Large intestine (tissue), 3 donors: ENCODE measurements at regions not wholly inside any gene's neighbourhood (a gene's known extent, or its start where the extent isn't known, plus 50 kb on each side); places are given as distances from the start of the nearest gene placed in this dataset.

Experiments
- DNase-seq, 2 donors: peaks; one replicate each; pipeline versions ENCODE4 v3.0.0 to v3.0.0-alpha.2; 2013
- H3K27ac ChIP-seq: one replicate; pipeline ENCODE4 v1.5.1; 2013; ENCODE audit warnings: low read length
- H3K27me3 ChIP-seq: 2 replicates; pipeline ENCODE4 v1.6.1; 2013; ENCODE audit warnings: low read length; ENCODE audit not compliant: control insufficient read depth, insufficient read depth
- H3K36me3 ChIP-seq: 2 replicates; pipeline ENCODE4 v1.6.1; 2013; ENCODE audit warnings: low read length; ENCODE audit not compliant: control insufficient read depth, insufficient read depth
- H3K4me1 ChIP-seq: one replicate; pipeline ENCODE4 v1.6.1; 2013; ENCODE audit warnings: low read length; ENCODE audit not compliant: control insufficient read depth, insufficient read depth
- H3K4me3 ChIP-seq: one replicate; pipeline ENCODE4 v1.5.1; 2013; ENCODE audit warnings: low read length
- H3K9me3 ChIP-seq: one replicate; pipeline ENCODE4 v1.6.1; 2013; ENCODE audit warnings: mild to moderate bottlenecking, low read depth, low read length, moderate library complexity; ENCODE audit not compliant: control insufficient read depth
- WGBS: methylation state at CpG from one replicate; pipeline ENCODE4 v1.1.5; 2013; ENCODE audit warnings: low lambda C conversion rate; ENCODE audit not compliant: insufficient coverage; 5-methylcytosine and 5-hydroxymethylcytosine counted together

DNA sequence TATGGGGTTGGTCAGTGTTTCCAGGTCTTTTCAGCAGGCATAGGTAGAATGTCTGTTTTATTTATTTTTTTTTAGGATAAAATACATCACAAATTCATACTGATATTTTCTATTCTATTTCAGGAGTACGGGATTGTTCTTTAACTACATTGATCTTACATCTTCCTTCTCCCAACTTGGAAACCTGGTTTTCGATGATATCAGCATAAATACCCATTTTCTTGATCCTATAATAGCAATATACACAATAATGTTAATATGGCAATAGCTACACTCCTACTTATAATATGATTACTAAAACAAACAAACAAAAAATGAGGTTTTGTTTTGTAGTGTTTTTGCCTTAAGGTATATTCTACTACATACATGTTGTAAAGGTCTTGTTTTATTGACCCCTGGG lies 962.4 kb upstream of the GOT2 start:
- no peak for DNase-seq
- Histone ChIP-seq H3K4me3 (no peak overlapping the region), H3K27ac (no peak overlapping the region), H3K36me3 (no peaks in the 10 kb centered on the region), H3K4me1 (no peaks in the 10 kb centered on the region), H3K27me3 (no peaks in the 10 kb centered on the region), H3K9me3 (no peaks in the 10 kb centered on the region)
- no CpG with 5 or more reads among the region's 2 CpGs for WGBS

DNA sequence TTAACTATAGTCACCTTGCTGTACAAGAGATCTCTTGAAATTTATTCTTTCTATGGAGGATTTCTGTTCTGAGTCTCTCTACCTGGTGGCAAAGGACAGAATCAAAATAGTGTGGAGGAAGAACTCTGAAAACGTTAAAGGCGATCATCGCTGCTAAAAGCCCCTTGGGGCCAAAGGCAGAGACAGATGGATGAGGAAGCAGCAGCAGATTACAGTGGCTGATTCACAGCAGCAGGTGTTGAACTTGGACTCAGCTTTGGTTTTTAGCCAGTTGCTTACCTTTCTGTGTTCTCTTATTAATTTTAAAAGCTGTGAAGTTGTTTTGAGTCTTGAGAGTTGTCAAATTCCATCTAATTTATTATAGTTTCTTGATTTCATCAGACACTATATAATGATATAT lies 956.1 kb upstream of the GOT2 start:
- Histone ChIP-seq H3K36me3 (no peaks in the 10 kb centered on the region), H3K4me1 (no peaks in the 10 kb centered on the region), H3K9me3 (no peaks in the 10 kb centered on the region), H3K4me3 (no peak overlapping the region), H3K27me3 (no peaks in the 10 kb centered on the region), H3K27ac (no peak overlapping the region)
- no peak for DNase-seq
- WGBS: 79% methylated on average over 2 of the region's 3 CpGs

DNA sequence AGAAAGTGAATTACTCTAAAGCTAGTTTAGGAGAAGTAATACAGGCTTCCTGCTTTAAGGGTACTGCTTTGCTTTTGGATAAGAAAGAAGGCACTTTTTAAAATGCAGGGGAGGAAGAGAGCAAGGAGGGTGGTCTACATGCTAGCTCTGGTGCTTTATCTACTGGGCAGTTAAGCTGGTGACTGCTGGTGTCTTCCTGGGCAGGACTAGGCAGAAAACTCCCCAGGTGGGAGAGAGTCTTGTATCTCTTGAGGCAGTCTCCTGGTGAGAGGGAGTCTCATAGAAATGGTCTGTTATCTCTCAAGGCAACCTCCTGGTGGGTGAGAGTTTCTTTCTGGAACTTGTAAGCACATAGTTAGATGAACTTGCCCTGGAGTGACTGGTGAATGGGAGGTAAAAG lies 953.9 kb upstream of the GOT2 start:
- Histone ChIP-seq H3K27me3 (no peaks in the 10 kb centered on the region), H3K36me3 (no peaks in the 10 kb centered on the region), H3K9me3 (no peaks in the 10 kb centered on the region), H3K4me1 (no peaks in the 10 kb centered on the region), H3K27ac (no peak overlapping the region), H3K4me3 (no peak overlapping the region)
- DNase-seq: no peak

DNA sequence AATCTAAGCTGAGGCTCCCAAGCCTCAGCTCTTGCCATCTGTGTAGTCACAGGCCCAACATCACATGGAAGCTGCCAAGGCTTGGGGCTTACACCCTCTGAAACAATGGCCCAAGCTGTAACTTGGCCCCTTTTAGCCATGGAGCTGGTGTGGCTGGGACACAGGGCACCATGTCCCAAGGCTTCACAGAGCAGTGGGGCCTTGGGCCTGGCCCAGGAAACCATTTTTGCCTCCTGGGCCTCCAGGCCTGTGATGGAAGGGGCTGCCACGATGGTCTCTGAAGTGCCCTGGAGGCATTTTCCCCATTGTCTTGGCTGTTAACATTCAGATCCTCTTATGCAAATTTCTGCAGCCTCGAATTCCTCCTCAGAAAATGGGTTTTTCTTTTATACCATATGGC lies 952.3 kb upstream of the GOT2 start:
- DNase-seq: no peak
- no peaks in the 10 kb centered on the region for H3K36me3 ChIP-seq

DNA sequence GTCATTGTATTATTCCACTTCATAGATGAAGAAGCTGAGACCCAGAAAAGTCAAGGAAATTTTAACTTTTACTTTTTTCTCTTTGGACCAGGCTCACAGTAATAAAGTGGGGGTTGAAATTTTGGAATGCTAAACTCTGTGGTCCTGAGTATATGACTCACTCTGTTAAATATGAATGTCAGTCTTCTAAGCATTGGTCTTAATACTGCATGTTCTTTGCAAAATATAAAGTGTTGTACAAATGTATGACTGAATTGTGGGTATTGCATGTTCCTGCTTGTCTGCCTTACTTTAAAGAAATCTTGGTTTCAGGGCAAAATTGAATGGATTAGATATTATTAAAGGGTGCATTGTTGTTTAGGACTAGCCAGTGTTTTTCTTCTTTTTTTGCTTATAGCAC lies 950.8 kb upstream of the GOT2 start:
- H3K4me3 ChIP-seq: no peak overlapping the region
- no peaks in the 10 kb centered on the region for H3K27me3 ChIP-seq
- no peak for DNase-seq
- H3K4me1 ChIP-seq: no peaks in the 10 kb centered on the region
- H3K9me3 ChIP-seq: no peaks in the 10 kb centered on the region
- no peak overlapping the region for H3K27ac ChIP-seq
- H3K36me3 ChIP-seq: no peaks in the 10 kb centered on the region

More for the DNA sequence above, 952.3 kb upstream of the GOT2 start:
- H3K4me3 ChIP-seq: no peak overlapping the region
- H3K27me3 ChIP-seq: no peaks in the 10 kb centered on the region
- WGBS: 88% methylated on average over 2 of the region's 2 CpGs
- H3K9me3 ChIP-seq: no peaks in the 10 kb centered on the region
- no peak overlapping the region for H3K27ac ChIP-seq
- H3K4me1 ChIP-seq: no peaks in the 10 kb centered on the region

DNA sequence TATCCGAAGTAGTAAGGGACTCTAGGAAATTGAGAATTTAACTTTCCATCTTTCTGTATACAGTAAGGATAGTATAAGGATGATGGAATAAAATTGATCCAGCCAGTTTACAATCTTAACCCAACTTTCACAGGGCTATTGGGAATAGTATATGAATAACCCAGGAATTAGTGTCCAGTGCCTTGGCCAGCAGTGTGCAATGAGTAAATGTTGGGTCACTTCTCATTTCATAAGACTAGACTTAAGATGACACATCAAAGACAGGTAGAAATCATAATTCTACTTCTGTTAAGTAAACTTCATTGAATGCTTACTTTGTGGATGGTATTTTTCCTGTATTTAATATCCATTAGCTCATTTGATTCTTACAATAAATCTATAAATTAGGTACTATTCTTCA lies 949.6 kb upstream of the GOT2 start:
- Histone ChIP-seq H3K4me1 (no peaks in the 10 kb centered on the region), H3K27ac (no peak overlapping the region), H3K9me3 (no peaks in the 10 kb centered on the region), H3K36me3 (no peaks in the 10 kb centered on the region), H3K4me3 (no peak overlapping the region), H3K27me3 (no peaks in the 10 kb centered on the region)
- no peak for DNase-seq
- WGBS: no CpG with 5 or more reads among the region's 1 CpG

DNA sequence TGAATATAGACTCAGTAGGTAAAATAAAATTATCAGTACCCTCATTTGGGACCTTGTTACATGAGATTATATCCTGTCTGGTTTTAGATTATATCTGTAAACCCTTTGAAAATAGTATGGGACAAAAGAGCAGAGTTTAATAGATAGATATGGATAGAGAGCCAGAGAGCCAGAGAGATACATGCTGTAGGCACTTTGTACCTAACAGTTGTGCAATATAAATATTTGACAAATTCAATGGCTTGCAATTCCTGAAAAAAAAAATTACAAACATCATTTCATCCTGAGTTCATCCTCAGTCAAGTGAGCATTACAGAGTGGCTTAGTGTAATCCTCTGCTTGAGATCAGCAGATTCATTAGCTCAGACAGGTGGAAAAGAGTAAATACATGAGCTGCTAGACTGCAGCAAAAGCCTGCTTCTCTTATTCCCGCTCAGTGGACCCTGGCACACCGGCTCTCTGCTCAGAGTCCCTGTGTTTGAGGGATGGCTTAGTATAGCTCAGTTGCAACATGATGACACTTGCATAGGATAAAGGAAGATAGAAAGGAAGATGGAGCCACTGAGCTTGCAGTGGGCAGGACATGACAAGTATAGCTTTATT lies 931.6 kb upstream of the GOT2 start:
- Histone ChIP-seq H3K36me3 (no peaks in the 10 kb centered on the region), H3K9me3 (no peaks in the 10 kb centered on the region), H3K4me1 (no peaks in the 10 kb centered on the region), H3K27ac (no peak overlapping the region), H3K4me3 (no peak overlapping the region), H3K27me3 (no peaks in the 10 kb centered on the region)
- DNase-seq: peak in 1 of 2 donors; percentile 3
- WGBS: no CpG with 5 or more reads among the region's 2 CpGs

DNA sequence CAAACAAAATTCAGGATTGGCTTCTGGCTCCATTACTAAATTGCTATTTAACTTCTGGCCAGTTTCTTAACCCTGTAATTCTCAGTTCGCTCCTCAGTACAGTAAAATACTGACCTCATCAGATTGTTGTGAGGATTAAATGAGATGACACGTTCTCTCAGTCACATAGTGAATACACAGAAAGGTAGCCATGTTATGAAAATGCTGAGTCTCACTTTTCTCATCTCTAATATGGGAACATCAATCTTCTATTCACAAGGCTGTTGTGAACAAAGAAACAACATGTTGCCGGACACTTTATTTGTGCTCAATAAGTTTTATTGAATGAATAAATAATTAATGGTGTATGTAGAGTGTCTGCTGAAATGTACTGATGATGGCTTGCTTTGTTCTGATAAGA lies 924.5 kb upstream of the GOT2 start:
- H3K27ac ChIP-seq: no peak overlapping the region
- no peaks in the 10 kb centered on the region for H3K27me3 ChIP-seq
- no CpG with 5 or more reads among the region's 3 CpGs for WGBS

DNA sequence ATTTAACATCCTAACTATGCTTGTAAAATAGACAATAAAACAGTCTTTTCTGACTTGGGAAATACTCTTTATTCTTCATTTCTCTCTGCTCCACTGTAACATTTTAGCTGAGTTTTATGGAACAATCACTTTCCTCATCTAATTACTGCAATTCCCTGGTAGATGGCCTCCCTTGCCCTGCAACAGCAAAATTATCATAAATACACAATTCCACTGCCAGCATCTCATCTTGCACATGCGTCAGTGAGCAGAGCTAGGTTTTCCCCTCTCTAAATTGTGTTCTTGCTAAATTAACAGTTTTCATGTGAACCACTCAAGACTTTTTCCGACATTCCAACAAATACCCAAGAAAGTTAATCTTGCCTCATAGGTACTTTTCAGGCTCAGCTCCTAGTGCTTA lies 920.9 kb upstream of the GOT2 start:
- H3K4me3 ChIP-seq: no peak overlapping the region
- H3K27me3 ChIP-seq: no peaks in the 10 kb centered on the region
- no peak for DNase-seq
- no CpG with 5 or more reads among the region's 2 CpGs for WGBS
- H3K4me1 ChIP-seq: no peaks in the 10 kb centered on the region
- no peaks in the 10 kb centered on the region for H3K9me3 ChIP-seq
- no peaks in the 10 kb centered on the region for H3K36me3 ChIP-seq
- no peak overlapping the region for H3K27ac ChIP-seq

More for the DNA sequence above, 924.5 kb upstream of the GOT2 start:
- Histone ChIP-seq H3K4me3 (no peak overlapping the region), H3K36me3 (no peaks in the 10 kb centered on the region), H3K9me3 (no peaks in the 10 kb centered on the region), H3K4me1 (no peaks in the 10 kb centered on the region)
- DNase-seq: no peak

DNA sequence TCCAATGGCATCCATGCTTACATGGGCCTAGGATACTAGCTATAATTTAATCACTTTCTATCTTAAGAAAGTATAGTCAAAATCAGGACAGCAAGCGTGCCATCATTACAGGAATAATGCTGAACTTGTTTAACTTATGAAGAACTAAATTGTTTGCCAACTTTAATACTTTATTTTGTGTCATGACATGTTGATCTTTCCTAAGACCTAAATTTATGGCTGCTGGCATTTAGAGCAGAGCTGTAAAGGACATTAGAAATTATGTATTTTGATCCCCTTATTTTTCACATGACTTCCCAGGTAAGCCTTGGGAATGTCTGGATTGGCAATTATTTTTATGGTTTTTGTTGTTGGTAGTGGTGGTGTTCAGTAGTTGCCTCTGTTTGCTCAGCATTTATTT lies 920.3 kb upstream of the GOT2 start:
- no peaks in the 10 kb centered on the region for H3K27me3 ChIP-seq
- H3K4me3 ChIP-seq: no peak overlapping the region
- H3K4me1 ChIP-seq: no peaks in the 10 kb centered on the region
- no CpG with 5 or more reads among the region's 1 CpG for WGBS
- H3K36me3 ChIP-seq: no peaks in the 10 kb centered on the region
- no peak overlapping the region for H3K27ac ChIP-seq
- no peak for DNase-seq
- H3K9me3 ChIP-seq: no peaks in the 10 kb centered on the region

DNA sequence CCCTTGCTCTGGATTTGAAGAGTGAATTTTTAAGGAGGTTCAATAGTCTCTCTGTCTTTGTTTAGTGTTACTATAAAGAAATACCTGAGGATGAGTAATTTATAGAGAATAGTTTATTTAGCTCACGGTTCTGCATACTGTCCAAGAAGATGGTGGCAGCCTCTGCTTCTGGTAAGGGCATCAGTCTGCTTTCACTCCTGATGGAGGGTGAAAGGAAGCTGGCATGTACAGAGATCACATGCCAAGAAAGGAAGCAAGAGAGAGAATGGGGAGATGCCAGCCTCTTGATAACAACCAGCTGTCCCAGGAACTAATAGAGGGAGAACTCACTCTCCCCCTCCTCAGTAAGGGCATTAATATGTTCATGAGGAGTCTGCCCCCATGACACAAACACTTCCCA lies 917.5 kb upstream of the GOT2 start:
- H3K36me3 ChIP-seq: no peaks in the 10 kb centered on the region
- H3K27ac ChIP-seq: no peak overlapping the region
- WGBS: no CpG with 5 or more reads among the region's 1 CpG
- H3K4me3 ChIP-seq: no peak overlapping the region
- DNase-seq: no peak
- H3K27me3 ChIP-seq: no peaks in the 10 kb centered on the region
- H3K4me1 ChIP-seq: no peaks in the 10 kb centered on the region
- no peaks in the 10 kb centered on the region for H3K9me3 ChIP-seq
